ENCODE measurements at regions not wholly inside any gene's neighbourhood (a gene's known extent, or its start where the extent isn't known, plus 50 kb on each side); places are given as distances from the start of the nearest gene placed in this dataset.
A peak's percentile ranks its signal among the peaks of the same experiment; 100 is the strongest.

- TF ChIP-seq, protein P1, sequence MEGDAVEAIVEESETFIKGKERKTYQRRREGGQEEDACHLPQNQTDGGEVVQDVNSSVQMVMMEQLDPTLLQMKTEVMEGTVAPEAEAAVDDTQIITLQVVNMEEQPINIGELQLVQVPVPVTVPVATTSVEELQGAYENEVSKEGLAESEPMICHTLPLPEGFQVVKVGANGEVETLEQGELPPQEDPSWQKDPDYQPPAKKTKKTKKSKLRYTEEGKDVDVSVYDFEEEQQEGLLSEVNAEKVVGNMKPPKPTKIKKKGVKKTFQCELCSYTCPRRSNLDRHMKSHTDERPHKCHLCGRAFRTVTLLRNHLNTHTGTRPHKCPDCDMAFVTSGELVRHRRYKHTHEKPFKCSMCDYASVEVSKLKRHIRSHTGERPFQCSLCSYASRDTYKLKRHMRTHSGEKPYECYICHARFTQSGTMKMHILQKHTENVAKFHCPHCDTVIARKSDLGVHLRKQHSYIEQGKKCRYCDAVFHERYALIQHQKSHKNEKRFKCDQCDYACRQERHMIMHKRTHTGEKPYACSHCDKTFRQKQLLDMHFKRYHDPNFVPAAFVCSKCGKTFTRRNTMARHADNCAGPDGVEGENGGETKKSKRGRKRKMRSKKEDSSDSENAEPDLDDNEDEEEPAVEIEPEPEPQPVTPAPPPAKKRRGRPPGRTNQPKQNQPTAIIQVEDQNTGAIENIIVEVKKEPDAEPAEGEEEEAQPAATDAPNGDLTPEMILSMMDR (IDR thresholded peaks at IDR 0.05): no peak
- peak in 2 of 3 donors; percentile 22 to 47 for TF ChIP-seq POLR2AphosphoS5 (IDR thresholded peaks at IDR 0.05)
Measured at GRCh38 chr21:35925497-35925896, 134.8 kb downstream of the SETD4 start.

All from suprapubic skin (tissue), 3 donors.